ENCODE measurements at regions not wholly inside any gene's neighbourhood (a gene's known extent, or its start where the extent isn't known, plus 50 kb on each side); places are given as distances from the start of the nearest gene placed in this dataset.
A peak's percentile ranks its signal among the peaks of the same experiment; 100 is the strongest.

DNA sequence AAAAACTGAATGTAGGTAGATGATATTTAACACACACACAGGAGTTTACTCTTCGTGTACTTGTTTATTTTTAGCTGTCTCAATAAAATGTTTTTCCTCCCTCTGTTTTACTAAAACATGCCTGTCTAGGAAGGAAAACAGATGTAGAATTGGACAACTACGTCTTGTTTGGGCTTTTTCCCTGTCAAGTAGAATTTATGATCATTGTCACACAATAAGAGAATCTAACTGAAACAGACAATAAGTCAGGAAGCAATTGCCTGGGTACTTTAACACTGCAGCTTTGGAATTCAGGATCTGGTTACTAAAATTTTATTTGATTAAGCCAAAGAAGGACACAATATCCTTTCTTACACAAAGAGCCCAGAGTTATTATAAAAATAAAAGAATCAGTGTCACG, 164.2 kb downstream of the ZDHHC21 start:
- no peak for ATAC-seq (replicated peaks)
- Mint-ChIP-seq H3K4me3 (no peak overlapping the region), H3K27me3 (peaks cover 4% of the 10 kb centered on the region in 2 donors)

DNA sequence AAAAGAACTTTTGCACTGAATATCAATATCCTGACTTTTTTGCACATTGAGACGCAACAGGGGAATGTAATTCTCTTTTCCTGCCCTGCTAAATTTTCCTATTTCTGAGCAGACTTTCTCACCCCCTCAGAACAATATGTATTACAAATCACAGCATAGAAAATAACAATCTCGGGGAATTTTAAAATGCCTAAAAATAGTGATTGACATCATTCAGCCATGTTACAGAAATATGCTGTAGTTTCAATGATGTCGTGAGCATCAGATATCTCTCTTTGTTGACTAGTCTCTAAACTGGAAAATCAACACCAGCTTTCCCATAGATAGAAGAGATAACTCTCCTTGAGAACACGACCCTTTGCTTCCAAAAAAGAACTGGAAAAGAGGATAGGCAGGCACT, 166.7 kb downstream of the ZDHHC21 start:
- Mint-ChIP-seq H3K27me3 (no peaks in the 10 kb centered on the region), H3K36me3 (no peaks in the 10 kb centered on the region), H3K9me3 (no peaks in the 10 kb centered on the region), H3K4me3 (no peak overlapping the region), H3K4me1 (no peaks in the 10 kb centered on the region), H3K27ac (no peak overlapping the region)
- DNase-seq: no peak
- ATAC-seq (replicated peaks): no peak

More for the DNA sequence above, 164.2 kb downstream of the ZDHHC21 start:
- H3K4me1 Mint-ChIP-seq: peaks cover 0 to 2% of the 10 kb centered on the region in 2 donors
- H3K36me3 Mint-ChIP-seq: no peaks in the 10 kb centered on the region
- DNase-seq: no peak
- no peak overlapping the region for H3K27ac Mint-ChIP-seq
- H3K9me3 Mint-ChIP-seq: no peaks in the 10 kb centered on the region

DNA sequence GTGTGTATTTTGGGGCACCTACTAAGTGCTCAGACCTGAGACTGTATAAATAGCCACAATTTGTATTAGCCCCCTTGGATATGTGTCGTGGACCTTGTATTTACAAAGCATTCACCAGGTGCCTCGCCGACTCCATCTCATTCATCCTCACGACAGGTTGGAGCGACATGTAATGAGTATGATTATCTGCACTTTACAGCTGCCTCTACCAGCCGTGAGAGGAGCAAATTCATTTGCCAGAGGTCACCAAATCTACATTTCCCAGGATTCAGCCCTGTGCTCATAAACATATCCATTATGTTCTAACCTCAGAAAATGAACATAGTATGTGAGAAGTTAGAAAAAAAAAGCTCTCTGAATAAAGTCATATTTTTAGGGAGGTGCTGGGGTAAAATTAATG, 167.4 kb downstream of the ZDHHC21 start:
- Mint-ChIP-seq H3K36me3 (no peaks in the 10 kb centered on the region), H3K9me3 (no peaks in the 10 kb centered on the region)

DNA sequence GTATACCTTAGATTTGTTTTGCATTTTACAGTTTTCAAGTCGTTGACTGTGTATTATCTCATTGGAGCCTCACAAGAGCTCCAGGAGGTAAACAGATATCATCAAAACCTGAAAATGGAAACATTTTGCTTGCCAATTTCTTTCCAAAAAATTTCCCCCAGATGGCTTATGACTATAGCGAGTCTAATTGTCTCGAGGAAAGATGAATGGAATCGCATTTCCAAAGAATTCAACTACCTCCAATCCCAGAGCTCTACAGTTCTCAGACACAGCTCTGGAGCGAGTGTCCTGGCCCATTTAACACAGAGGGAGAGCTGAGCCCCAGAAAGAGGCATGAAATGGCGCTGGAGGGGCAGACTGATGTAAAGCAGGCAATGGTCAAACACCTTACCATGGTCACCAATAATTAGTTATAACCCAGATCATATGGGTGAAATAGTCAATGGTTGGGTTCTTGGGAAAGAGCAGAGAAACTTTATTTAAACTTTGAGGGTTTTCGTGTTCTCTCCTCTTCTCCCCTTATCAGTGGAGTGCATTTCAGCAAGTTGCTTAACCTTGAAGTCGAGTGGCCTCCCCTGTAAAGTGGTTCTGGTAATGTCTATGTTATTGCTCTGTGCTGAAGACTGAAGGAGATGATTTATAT, 168.2 kb downstream of the ZDHHC21 start:
- DNase-seq: no peak
- no peaks in the 10 kb centered on the region for H3K36me3 Mint-ChIP-seq
- H3K4me3 Mint-ChIP-seq: no peak overlapping the region
- H3K27ac Mint-ChIP-seq: no peak overlapping the region
- no peaks in the 10 kb centered on the region for H3K4me1 Mint-ChIP-seq
- ATAC-seq (replicated peaks): no peak
- no peaks in the 10 kb centered on the region for H3K27me3 Mint-ChIP-seq
- H3K9me3 Mint-ChIP-seq: no peaks in the 10 kb centered on the region

More for the DNA sequence above, 167.4 kb downstream of the ZDHHC21 start:
- Mint-ChIP-seq H3K27me3 (no peaks in the 10 kb centered on the region), H3K4me1 (no peaks in the 10 kb centered on the region), H3K27ac (no peak overlapping the region), H3K4me3 (no peak overlapping the region)
- ATAC-seq (replicated peaks) (no peak), DNase-seq (no peak)

DNA sequence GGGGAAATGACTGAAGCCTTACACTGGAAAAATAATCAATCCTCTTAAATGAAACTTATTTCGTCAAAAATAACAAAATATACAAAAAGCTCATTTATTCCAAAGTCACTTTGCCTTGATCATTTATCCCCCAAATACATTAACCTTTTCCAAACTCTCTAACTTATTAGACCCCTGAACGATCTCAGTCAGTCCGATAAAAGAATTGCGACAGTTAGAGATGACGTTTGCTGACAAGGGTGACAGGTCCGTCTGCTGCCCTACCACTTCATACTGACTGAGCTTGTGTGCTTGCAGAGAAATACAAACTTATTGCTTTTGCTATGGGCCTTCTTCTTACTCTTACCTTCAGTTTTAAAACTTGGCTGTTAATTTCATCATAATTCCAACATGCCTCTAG, 169.7 kb downstream of the ZDHHC21 start:
- Mint-ChIP-seq H3K9me3 (no peaks in the 10 kb centered on the region), H3K36me3 (no peaks in the 10 kb centered on the region)

DNA sequence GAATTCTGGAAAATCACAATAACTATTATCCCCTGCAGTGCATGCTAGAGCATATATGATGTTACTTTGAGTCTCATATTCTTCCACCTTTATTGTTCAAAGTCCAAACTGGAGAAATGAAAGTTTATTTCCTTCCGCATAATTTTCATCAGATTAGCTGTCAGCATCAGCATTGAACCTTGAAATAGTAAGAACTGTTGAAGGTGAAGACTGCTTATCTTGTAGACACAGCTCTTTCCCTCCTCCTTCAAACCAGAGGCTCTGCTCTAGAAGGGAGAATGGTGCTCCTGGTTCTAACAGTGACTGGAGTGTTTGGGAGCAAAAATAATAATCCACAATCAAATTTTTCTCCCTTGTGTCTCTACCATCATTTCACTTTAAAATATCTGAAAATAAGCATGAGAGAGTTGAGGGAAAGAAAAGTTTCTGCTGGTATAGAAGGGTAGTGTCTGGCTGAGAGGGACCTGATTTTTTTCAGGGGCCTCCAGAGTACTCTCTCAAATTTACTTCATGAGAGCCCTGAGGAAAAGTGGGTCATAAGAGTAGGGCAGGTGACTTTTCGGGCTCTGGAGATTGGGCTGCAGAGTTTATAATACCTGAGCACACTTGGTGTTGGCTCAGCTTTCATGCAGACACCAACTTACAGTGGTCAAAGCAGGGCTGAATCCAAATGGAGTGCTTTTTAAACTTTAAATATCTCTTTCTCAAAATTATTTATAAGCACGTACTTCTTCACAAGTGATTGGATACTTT, 170.4 kb downstream of the ZDHHC21 start:
- Mint-ChIP-seq H3K27me3 (peaks cover 0 to 4% of the 10 kb centered on the region in 2 donors), H3K9me3 (no peaks in the 10 kb centered on the region), H3K36me3 (no peaks in the 10 kb centered on the region), H3K27ac (no peak overlapping the region), H3K4me3 (no peak overlapping the region), H3K4me1 (no peaks in the 10 kb centered on the region)
- DNase-seq: no peak
- no peak for ATAC-seq (replicated peaks)

More for the DNA sequence above, 169.7 kb downstream of the ZDHHC21 start:
- no peak overlapping the region for H3K27ac Mint-ChIP-seq
- no peak for ATAC-seq (replicated peaks)
- H3K27me3 Mint-ChIP-seq: peaks cover 0 to under 1% of the 10 kb centered on the region in 2 donors
- no peaks in the 10 kb centered on the region for H3K4me1 Mint-ChIP-seq
- H3K4me3 Mint-ChIP-seq: no peak overlapping the region
- DNase-seq: no peak

DNA sequence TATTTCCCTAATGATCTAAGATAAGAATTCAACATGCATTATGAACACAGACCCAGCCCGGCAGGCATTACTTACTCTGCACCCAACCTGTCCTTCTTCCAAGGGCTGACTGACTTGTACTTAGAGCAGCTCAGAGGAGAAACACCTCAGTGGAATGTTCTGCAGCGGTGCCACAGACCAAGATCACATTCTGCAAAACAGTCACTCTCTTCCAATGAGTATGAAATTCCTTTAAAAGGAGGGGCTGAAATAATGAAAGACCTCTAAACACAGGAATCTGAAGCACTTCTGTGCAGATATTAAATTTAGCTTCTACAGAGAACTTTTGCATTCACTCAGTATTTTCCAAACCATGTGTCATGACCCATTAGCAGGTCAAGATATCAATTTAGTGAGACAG, 172.9 kb downstream of the ZDHHC21 start:
- DNase-seq (no peak), ATAC-seq (replicated peaks) (no peak)
- peaks cover 4 to 6% of the 10 kb centered on the region in 2 donors for H3K27me3 Mint-ChIP-seq
- H3K4me1 Mint-ChIP-seq: no peaks in the 10 kb centered on the region
- no peaks in the 10 kb centered on the region for H3K36me3 Mint-ChIP-seq
- H3K9me3 Mint-ChIP-seq: no peaks in the 10 kb centered on the region
- H3K4me3 Mint-ChIP-seq: no peak overlapping the region
- H3K27ac Mint-ChIP-seq: no peak overlapping the region

DNA sequence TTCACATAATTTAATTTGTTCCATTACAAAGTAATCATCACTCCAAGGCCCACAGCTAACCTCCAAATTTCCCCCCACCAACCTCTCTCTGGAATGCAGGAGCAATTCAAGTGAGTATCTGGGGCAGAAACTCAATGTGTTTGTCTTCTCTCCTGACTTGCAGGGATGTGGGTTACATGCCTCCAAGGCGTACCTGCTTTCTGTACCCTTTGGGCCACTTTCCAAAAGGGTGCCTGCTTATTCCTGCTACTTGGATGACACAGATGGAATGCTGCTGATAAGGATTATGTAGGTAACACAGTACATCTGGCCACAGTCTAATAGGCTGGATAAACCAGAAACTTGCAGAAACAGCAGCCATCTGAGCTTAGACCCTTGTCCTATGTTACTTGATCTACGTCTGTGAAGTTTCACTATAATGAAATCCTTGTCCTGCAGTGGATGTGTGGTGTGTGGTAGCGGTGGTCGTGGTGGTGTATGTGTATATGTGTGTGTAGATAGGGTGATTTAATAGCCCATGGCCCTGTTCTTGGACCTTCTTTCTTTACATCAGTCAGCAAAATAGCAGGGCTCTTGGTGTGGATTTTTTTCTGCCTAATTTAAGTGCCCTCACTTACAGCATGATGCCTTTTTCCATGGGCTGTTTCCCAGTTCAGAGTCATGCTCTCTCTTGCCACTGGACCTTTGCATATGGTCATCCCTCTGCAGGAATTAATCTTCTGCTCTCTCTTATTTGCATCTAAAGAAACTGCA, 175.9 kb downstream of the ZDHHC21 start:
- no peak overlapping the region for H3K4me3 Mint-ChIP-seq
- no peaks in the 10 kb centered on the region for H3K36me3 Mint-ChIP-seq
- no peaks in the 10 kb centered on the region for H3K9me3 Mint-ChIP-seq
- no peak for ATAC-seq (replicated peaks)
- H3K27me3 Mint-ChIP-seq: peaks cover 6 to 8% of the 10 kb centered on the region in 2 donors
- no peak overlapping the region for H3K27ac Mint-ChIP-seq
- DNase-seq: no peak
- H3K4me1 Mint-ChIP-seq: no peaks in the 10 kb centered on the region

DNA sequence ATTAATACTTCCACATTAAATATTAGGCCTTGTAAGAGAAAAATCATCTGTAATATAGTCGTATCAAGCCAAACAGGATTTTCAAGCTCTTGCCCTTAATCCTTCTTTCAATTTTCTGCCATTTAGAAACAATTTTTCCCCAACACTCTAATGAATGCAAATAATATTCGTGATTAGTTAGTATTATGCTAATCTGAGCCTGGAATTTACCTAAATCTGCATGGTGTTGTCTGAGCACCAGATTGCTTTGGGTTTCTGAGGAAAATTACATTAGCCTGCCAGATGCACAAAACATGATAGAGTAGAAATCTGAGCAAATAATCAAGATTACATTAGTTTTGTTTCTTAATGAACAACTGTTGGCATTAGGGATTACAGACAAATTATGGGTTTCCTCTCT, 176.6 kb downstream of the ZDHHC21 start:
- Mint-ChIP-seq H3K4me1 (no peaks in the 10 kb centered on the region), H3K27ac (no peak overlapping the region), H3K27me3 (peaks cover 6 to 8% of the 10 kb centered on the region in 2 donors), H3K36me3 (no peaks in the 10 kb centered on the region), H3K4me3 (no peak overlapping the region), H3K9me3 (no peaks in the 10 kb centered on the region)
- no peak for ATAC-seq (replicated peaks)
- DNase-seq: no peak

DNA sequence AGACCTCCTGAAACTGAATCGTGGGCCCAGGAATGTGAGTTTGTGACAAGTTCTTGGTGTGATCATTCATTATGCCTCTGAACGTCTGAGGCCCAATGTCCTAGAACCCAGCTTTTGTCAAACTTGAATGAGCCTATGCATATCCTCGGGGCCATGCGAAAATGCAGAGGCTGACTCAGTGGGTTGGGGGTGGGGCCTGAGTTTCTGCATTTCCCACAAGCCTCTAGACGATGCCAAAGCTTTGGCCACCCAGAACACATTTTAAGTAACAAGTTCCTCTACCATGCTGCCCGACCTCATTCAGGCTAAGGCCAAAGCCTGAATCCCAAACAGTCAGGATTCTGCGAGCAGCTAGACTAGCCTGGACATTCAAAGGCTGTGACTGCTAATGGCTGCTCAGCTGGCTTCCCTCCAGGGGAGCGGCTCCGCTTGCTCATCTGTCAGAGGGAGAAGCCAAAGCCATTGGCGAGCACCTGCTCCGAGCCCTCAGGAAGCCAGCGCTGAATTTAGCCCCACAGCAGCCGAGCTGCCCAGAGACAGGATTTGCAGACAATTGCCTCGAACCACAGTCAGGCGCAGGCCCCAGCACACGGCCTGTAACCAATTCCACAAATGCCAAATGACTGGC, 177.5 kb downstream of the ZDHHC21 start:
- Mint-ChIP-seq H3K9me3 (no peaks in the 10 kb centered on the region), H3K4me1 (no peaks in the 10 kb centered on the region), H3K4me3 (no peak overlapping the region), H3K27ac (no peak overlapping the region), H3K36me3 (no peaks in the 10 kb centered on the region), H3K27me3 (peaks cover 6 to 8% of the 10 kb centered on the region in 2 donors)
- no peak for ATAC-seq (replicated peaks)
- DNase-seq: no peak

DNA sequence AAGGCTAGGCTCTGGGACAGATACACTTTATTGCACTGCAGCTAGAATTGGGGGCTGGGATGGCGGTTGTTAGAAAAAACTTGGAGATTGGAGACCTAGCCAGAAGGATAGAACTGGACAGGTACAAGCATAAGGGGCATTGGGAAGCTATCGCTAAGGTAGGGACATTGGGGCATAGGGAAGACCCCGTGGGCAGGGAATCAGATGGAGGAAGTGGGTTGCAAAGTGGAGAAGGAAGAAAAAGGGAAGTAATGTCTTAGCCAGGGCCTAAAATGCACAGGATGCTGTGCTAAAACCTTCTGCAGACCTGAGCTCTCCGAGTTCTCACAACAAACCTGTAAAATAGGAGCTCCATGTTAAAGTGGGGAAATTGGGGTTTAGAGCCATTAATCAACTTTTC, 178.2 kb downstream of the ZDHHC21 start:
- Mint-ChIP-seq H3K4me1 (no peaks in the 10 kb centered on the region), H3K36me3 (no peaks in the 10 kb centered on the region), H3K27ac (no peak overlapping the region), H3K27me3 (peaks cover 6 to 8% of the 10 kb centered on the region in 2 donors), H3K4me3 (no peak overlapping the region), H3K9me3 (no peaks in the 10 kb centered on the region)
- DNase-seq (no peak), ATAC-seq (replicated peaks) (no peak)

DNA sequence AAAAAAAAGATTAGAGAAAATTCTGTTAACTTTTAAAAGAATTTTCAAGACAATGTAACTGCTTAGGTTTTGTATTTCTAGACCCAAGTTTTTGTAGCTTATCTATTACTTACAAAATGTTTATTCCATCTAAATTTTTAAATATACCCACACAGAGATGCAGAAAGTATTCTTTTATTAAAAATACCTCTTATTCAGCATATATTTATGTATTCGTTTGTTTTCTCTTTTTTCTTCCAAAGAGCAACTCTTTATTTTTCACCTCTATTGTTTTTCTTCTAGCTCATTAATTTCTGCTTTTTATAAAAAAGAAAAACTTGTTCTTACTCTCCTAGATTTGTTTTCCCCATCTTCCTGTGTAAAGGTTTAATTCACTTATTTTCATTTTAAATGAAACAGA, 180.3 kb downstream of the ZDHHC21 start:
- no peaks in the 10 kb centered on the region for H3K36me3 Mint-ChIP-seq
- ATAC-seq (replicated peaks) (no peak), DNase-seq (no peak)
- peaks cover 4 to 12% of the 10 kb centered on the region in 2 donors for H3K27me3 Mint-ChIP-seq
- no peaks in the 10 kb centered on the region for H3K4me1 Mint-ChIP-seq
- H3K9me3 Mint-ChIP-seq: no peaks in the 10 kb centered on the region
- no peak overlapping the region for H3K4me3 Mint-ChIP-seq
- no peak overlapping the region for H3K27ac Mint-ChIP-seq

DNA sequence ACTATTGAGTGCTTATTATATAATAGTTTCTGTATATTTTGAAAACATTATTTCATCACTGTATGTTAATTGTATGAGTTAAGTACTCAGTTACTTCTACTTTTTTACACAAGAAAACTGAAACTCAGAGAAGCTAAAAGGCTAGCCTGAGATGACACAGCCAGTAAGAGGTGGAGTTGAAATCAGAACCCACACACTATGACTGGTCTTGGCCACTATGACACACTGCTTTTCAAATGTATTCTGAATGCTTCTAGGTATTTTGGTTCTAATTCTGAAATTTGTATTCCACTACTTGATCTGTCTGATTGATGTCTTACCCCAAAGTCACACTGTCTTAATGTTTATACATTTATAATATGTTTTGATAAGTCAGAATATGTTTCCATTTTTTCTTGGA, 181.8 kb downstream of the ZDHHC21 start:
- Mint-ChIP-seq H3K27ac (no peak overlapping the region), H3K9me3 (no peaks in the 10 kb centered on the region), H3K4me3 (no peak overlapping the region), H3K4me1 (no peaks in the 10 kb centered on the region), H3K36me3 (no peaks in the 10 kb centered on the region), H3K27me3 (peaks cover 6 to 9% of the 10 kb centered on the region in 2 donors)
- ATAC-seq (replicated peaks) (peak in 1 of 2 donors; percentile 61), DNase-seq (no peak)

DNA sequence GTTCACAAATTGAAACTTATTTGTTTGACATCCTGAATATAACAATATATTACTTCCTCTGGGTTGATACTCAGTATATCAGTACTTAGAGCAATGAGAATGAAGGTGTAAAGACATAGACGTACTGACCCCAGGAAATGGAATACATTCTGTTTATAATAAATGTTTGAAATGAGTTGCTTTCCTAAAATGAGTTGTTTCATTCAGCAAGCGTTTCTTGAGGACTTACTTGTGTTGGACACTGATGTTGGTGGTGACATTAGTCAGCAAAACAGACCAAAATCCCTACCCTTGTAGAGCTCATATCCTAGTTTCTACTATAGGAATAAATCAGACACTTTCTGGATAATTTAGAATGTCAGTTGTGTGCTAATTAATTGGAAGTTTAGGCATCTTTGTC, 184.3 kb downstream of the ZDHHC21 start:
- H3K9me3 Mint-ChIP-seq: no peaks in the 10 kb centered on the region

More for the DNA sequence above, 184.3 kb downstream of the ZDHHC21 start:
- DNase-seq (no peak), ATAC-seq (replicated peaks) (no peak)
- Mint-ChIP-seq H3K27me3 (peaks cover 5 to 11% of the 10 kb centered on the region in 2 donors), H3K36me3 (no peaks in the 10 kb centered on the region), H3K4me3 (no peak overlapping the region), H3K27ac (no peak overlapping the region), H3K4me1 (no peaks in the 10 kb centered on the region)
